ENCODE measurements at regions not wholly inside any gene's neighbourhood (a gene's known extent, or its start where the extent isn't known, plus 50 kb on each side); places are given as distances from the start of the nearest gene placed in this dataset.

- no peaks in the 10 kb centered on the region for H3K79me2 ChIP-seq (ENCODE audit: insufficient read depth, low read length)
- no peaks in the 10 kb centered on the region for H3K27me3 ChIP-seq (ENCODE audit: control insufficient read depth in 2 of 2, insufficient read depth in 2 of 2, low read length in 2 of 2)
- DNase-seq, result no peak
- no peak overlapping the region for H3K4me3 ChIP-seq (replicated peaks in 1 of 3; ENCODE audit: low read depth in 2 of 3, low read length in 3 of 3)
- H3K27me3 Mint-ChIP-seq (ENCODE audit: low read depth in 3 of 3), result peaks cover 0 to 3% (median 0%) of the 10 kb centered on the region in 3 donors
- WGBS (ENCODE audit: insufficient coverage), result 60% methylated on average over 1 of the region's 5 CpGs
- H3K9ac ChIP-seq (ENCODE audit: insufficient read depth, low read length, poor library complexity, severe bottlenecking), result no peak overlapping the region
- peaks cover 0 to 8% of the 10 kb centered on the region in 2 donors for H3K9me3 ChIP-seq (replicated peaks in 1 of 2; ENCODE audit: control insufficient read depth in 1 of 2, insufficient read depth in 1 of 2, low read length in 2 of 2)
- no peak overlapping the region for H3K27ac ChIP-seq (ENCODE audit: low read depth in 1 of 2, low read length in 2 of 2)
- H3K9me3 Mint-ChIP-seq, result peaks cover 3 to 18% (median 7%) of the 10 kb centered on the region in 7 donors
- no peaks in the 10 kb centered on the region for H3K4me1 ChIP-seq (ENCODE audit: control insufficient read depth in 1 of 2, insufficient read depth in 2 of 2, low read length in 2 of 2)
- intact Hi-C loops (cut with micrococcal nuclease), result no loop called here
- no peak for TF ChIP-seq CTCF (IDR thresholded peaks at IDR 0.05)
- no peak overlapping the region for H3K27ac Mint-ChIP-seq
- H3K36me3 ChIP-seq (replicated peaks in 1 of 2; ENCODE audit: control insufficient read depth in 1 of 2, insufficient read depth in 2 of 2, low read length in 2 of 2), result no peaks in the 10 kb centered on the region
- H3K4me1 Mint-ChIP-seq, result no peaks in the 10 kb centered on the region
- no peaks in the 10 kb centered on the region for H4K20me1 ChIP-seq (ENCODE audit: insufficient read depth, low read length)
- no peak overlapping the region for H2AFZ ChIP-seq (ENCODE audit: insufficient read depth, low read depth, low read length, poor library complexity, severe bottlenecking)
- no peak overlapping the region for H3K4me2 ChIP-seq (replicated peaks; ENCODE audit: extremely low read depth, low read length, poor library complexity, severe bottlenecking)
- no peak overlapping the region for H3K4me3 Mint-ChIP-seq
- H3K36me3 Mint-ChIP-seq, result no peaks in the 10 kb centered on the region
These were observed 127.5 kb upstream of the ADAMTS5 start for GRCh38 chr21:27094184-27094948.

- H3K4me3 ChIP-seq (replicated peaks in 1 of 3; ENCODE audit: low read depth in 2 of 3, low read length in 3 of 3), result no peak overlapping the region
- Mint-ChIP-seq H3K27ac (no peak overlapping the region), H3K4me3 (no peak overlapping the region), H3K27me3 (ENCODE audit: low read depth in 3 of 3) (no peaks in the 10 kb centered on the region), H3K9me3 (peaks cover 2 to 18% (median 9%) of the 10 kb centered on the region in 7 donors), H3K4me1 (no peaks in the 10 kb centered on the region), H3K36me3 (no peaks in the 10 kb centered on the region)
- no peaks in the 10 kb centered on the region for H4K20me1 ChIP-seq (ENCODE audit: insufficient read depth, low read length)
- H3K9me3 ChIP-seq (replicated peaks in 1 of 2; ENCODE audit: control insufficient read depth in 1 of 2, insufficient read depth in 1 of 2, low read length in 2 of 2), result peaks cover 0 to 2% of the 10 kb centered on the region in 2 donors
- no peak for TF ChIP-seq CTCF (IDR thresholded peaks at IDR 0.05)
- H3K27ac ChIP-seq (ENCODE audit: low read depth in 1 of 2, low read length in 2 of 2), result no peak overlapping the region
- no peaks in the 10 kb centered on the region for H3K27me3 ChIP-seq (ENCODE audit: control insufficient read depth in 2 of 2, insufficient read depth in 2 of 2, low read length in 2 of 2)
- H3K4me2 ChIP-seq (replicated peaks; ENCODE audit: extremely low read depth, low read length, poor library complexity, severe bottlenecking), result no peak overlapping the region
- no peaks in the 10 kb centered on the region for H3K79me2 ChIP-seq (ENCODE audit: insufficient read depth, low read length)
- DNase-seq, result no peak
- H3K9ac ChIP-seq (ENCODE audit: insufficient read depth, low read length, poor library complexity, severe bottlenecking), result no peak overlapping the region
- H3K36me3 ChIP-seq (replicated peaks in 1 of 2; ENCODE audit: control insufficient read depth in 1 of 2, insufficient read depth in 2 of 2, low read length in 2 of 2), result no peaks in the 10 kb centered on the region
- intact Hi-C loops (cut with micrococcal nuclease), result no loop called here
- no peaks in the 10 kb centered on the region for H3K4me1 ChIP-seq (ENCODE audit: control insufficient read depth in 1 of 2, insufficient read depth in 2 of 2, low read length in 2 of 2)
- no CpG with 5 or more reads among the region's 2 CpGs for WGBS (ENCODE audit: insufficient coverage)
- no peak overlapping the region for H2AFZ ChIP-seq (ENCODE audit: insufficient read depth, low read depth, low read length, poor library complexity, severe bottlenecking)
These were observed 119.7 kb upstream of the ADAMTS5 start for GRCh38 chr21:27086630-27087029.
